H1 (cell line): ENCODE measurements at regions not wholly inside any gene's neighbourhood (a gene's known extent, or its start where the extent isn't known, plus 50 kb on each side); places are given as distances from the start of the nearest gene placed in this dataset.

Experiments used
- CTCF ChIA-PET: fragments of 300-600 bp; sonication (Branson Sonifier 250); formaldehyde crosslinking; loops from one replicate; lab custom pipeline; 2021; ENCODE audit not compliant: partially characterized antibody; lab: Charles Lee
- POLR2A ChIA-PET: fragments of 300-600 bp; sonication (Branson Sonifier 250); formaldehyde crosslinking; loops from one replicate; lab custom pipeline; 2021; ENCODE audit warnings: inconsistent platforms; ENCODE audit not compliant: partially characterized antibody; lab: Charles Lee
- DNase-seq, 2 experiments: peaks; one replicate each; pipeline versions ENCODE4 v3.0.0 to v3.0.0-alpha.2; 2010 to 2022; ENCODE audit warnings: low spot score in 2 of 2, low read depth in 1 of 2, mixed read lengths in 1 of 2
- FAIRE-seq: peaks from 2 replicates; lab custom pipeline; 2011; peaks lifted over from hg19 to GRCh38; lab: Jason Lieb, UNC
- H2AFZ ChIP-seq: 2 replicates; pipeline ENCODE4 v1.8.1; 2012; ENCODE audit warnings: low read length, inconsistent platforms
- H2AK5ac ChIP-seq: 2 replicates; pipeline ENCODE4 v1.6.1; 2013; ENCODE audit warnings: low read depth, low read length
- H2BK120ac ChIP-seq: replicated peaks from 2 replicates; pipeline ENCODE3; 2013; ENCODE audit warnings: low read depth, low read length, inconsistent platforms
- H2BK12ac ChIP-seq: 2 replicates; pipeline ENCODE4 v1.6.1; 2013; ENCODE audit warnings: low read depth, low read length
- H2BK15ac ChIP-seq: 2 replicates; pipeline ENCODE4 v1.6.1; 2013; ENCODE audit warnings: low read length
- H2BK20ac ChIP-seq: 2 replicates; pipeline ENCODE4 v1.6.1; 2013; ENCODE audit warnings: low read length
- H2BK5ac ChIP-seq: 2 replicates; pipeline ENCODE4 v1.6.1; 2013; ENCODE audit warnings: low read depth, low read length
- H3K14ac ChIP-seq: 2 replicates; pipeline ENCODE4 v1.6.1; 2013; ENCODE audit warnings: inconsistent platforms; ENCODE audit not compliant: insufficient read length
- H3K18ac ChIP-seq: 2 replicates; pipeline ENCODE4 v1.6.1; 2013; ENCODE audit warnings: low read length; ENCODE audit errors: extremely low read depth
- H3K23ac ChIP-seq: 2 replicates; pipeline ENCODE4 v1.6.1; 2013; ENCODE audit warnings: inconsistent platforms; ENCODE audit not compliant: insufficient read length
- H3K23me2 ChIP-seq: 2 replicates; pipeline ENCODE4 v1.6.1; 2013; ENCODE audit warnings: low read depth, low read length
- H3K27ac ChIP-seq: 2 replicates; pipeline ENCODE4 v1.6.1; 2011; ENCODE audit warnings: low read depth, low read length, inconsistent platforms
- H3K27me3 ChIP-seq, 4 experiments: replicated peaks in 1 of 4; 1 replicate in 1 of 4; 2 replicates in 3 of 4; pipeline versions ENCODE4 v1.6.1 to v1.8.1; 2011 to 2013; ENCODE audit warnings: low read length in 3 of 4, mild to moderate bottlenecking in 3 of 4, inconsistent platforms in 2 of 4, mixed read lengths in 2 of 4, moderate library complexity in 1 of 4; ENCODE audit not compliant: control insufficient read depth in 3 of 4, insufficient read depth in 3 of 4; ENCODE audit errors: extremely low read depth in 1 of 4
- H3K36me3 ChIP-seq, 4 experiments: 2 replicates each; pipeline versions ENCODE4 v1.6.1 to v1.8.1; 2011 to 2013; ENCODE audit warnings: mild to moderate bottlenecking in 4 of 4, low read length in 3 of 4, moderate library complexity in 2 of 4, control low read depth in 1 of 4, inconsistent platforms in 1 of 4; ENCODE audit not compliant: insufficient read depth in 4 of 4, control insufficient read depth in 2 of 4
- H3K4ac ChIP-seq: replicated peaks from 2 replicates; pipeline ENCODE3; 2013; ENCODE audit warnings: low read length, low read depth, mixed read lengths, inconsistent platforms; ENCODE audit not compliant: insufficient read length
- H3K4me1 ChIP-seq, 4 experiments: replicated peaks in 1 of 4; 1 replicate in 1 of 4; 2 replicates in 3 of 4; pipeline versions ENCODE4 v1.6.1 to v1.8.1; 2011 to 2013; ENCODE audit warnings: low read length in 3 of 4, inconsistent platforms in 2 of 4, mixed read lengths in 1 of 4; ENCODE audit not compliant: insufficient read depth in 4 of 4, control insufficient read depth in 3 of 4
- H3K4me2 ChIP-seq, 2 experiments: 2 replicates each; pipeline versions ENCODE4 v1.6.1 to v1.8.1; 2011 to 2013; ENCODE audit warnings: low read depth in 2 of 2, low read length in 2 of 2, control low read depth in 1 of 2, inconsistent platforms in 1 of 2, mild to moderate bottlenecking in 1 of 2; ENCODE audit not compliant: insufficient read depth in 1 of 2
- H3K4me3 ChIP-seq, 4 experiments: fragments of 200-600, 300-600 bp in 1 of 4; sonication (generic), shearing (Covaris generic), sonication (Bioruptor Twin) in 1 of 4; 2 replicates each; pipeline versions ENCODE4 v1.5.1 to v1.8.1; 2011 to 2016; ENCODE audit warnings: low read length in 4 of 4, low read depth in 3 of 4, control low read depth in 2 of 4, inconsistent platforms in 2 of 4, mild to moderate bottlenecking in 2 of 4, mixed read lengths in 1 of 4, moderate library complexity in 1 of 4; ENCODE audit not compliant: insufficient read depth in 2 of 4; ENCODE audit errors: extremely low read depth in 1 of 4
- H3K56ac ChIP-seq: replicated peaks from 2 replicates; pipeline ENCODE3; 2013; ENCODE audit warnings: low read depth, mild to moderate bottlenecking, mixed read lengths, low read length, inconsistent platforms; ENCODE audit not compliant: insufficient read length
- H3K79me1 ChIP-seq: 2 replicates; pipeline ENCODE4 v1.6.1; 2013; ENCODE audit warnings: low read depth, low read length, control low read depth
- H3K79me2 ChIP-seq, 2 experiments: 2 replicates each; pipeline versions ENCODE4 v1.6.1 to v1.8.1; 2012 to 2013; ENCODE audit warnings: low read length in 2 of 2, mild to moderate bottlenecking in 2 of 2, inconsistent platforms in 1 of 2; ENCODE audit not compliant: insufficient read depth in 2 of 2, control insufficient read depth in 1 of 2
- H3K9ac ChIP-seq, 4 experiments: replicated peaks in 1 of 4; 1 replicate in 1 of 4; 2 replicates in 3 of 4; pipeline versions ENCODE4 v1.6.1 to v1.8.1; 2011 to 2013; ENCODE audit warnings: low read depth in 3 of 4, low read length in 3 of 4, control low read depth in 2 of 4, mild to moderate bottlenecking in 2 of 4, moderate library complexity in 2 of 4, inconsistent platforms in 1 of 4; ENCODE audit errors: extremely low read depth in 1 of 4
- H3K9me3 ChIP-seq, 2 experiments: 2 replicates each; pipeline versions ENCODE4 v1.6.1 to v1.8.1; 2012 to 2013; ENCODE audit warnings: mild to moderate bottlenecking in 2 of 2, moderate library complexity in 2 of 2, control low read depth in 1 of 2, inconsistent platforms in 1 of 2, low read depth in 1 of 2, low read length in 1 of 2, mixed read lengths in 1 of 2; ENCODE audit not compliant: insufficient read depth in 2 of 2
- H4K20me1 ChIP-seq, 2 experiments: replicated peaks in 1 of 2; 2 replicates each; pipeline versions ENCODE3 to v1.8.1; 2011 to 2013; ENCODE audit warnings: inconsistent platforms in 2 of 2, low read length in 2 of 2, mild to moderate bottlenecking in 1 of 2; ENCODE audit not compliant: insufficient read depth in 2 of 2, control insufficient read depth in 1 of 2
- H4K5ac ChIP-seq: 2 replicates; pipeline ENCODE4 v1.6.1; 2013; ENCODE audit warnings: low read length, low read depth, mixed read lengths, inconsistent platforms; ENCODE audit not compliant: insufficient read length
- H4K8ac ChIP-seq: 2 replicates; pipeline ENCODE4 v1.8.0; 2013; ENCODE audit warnings: mild to moderate bottlenecking, moderate library complexity, low read length, inconsistent platforms; ENCODE audit not compliant: insufficient read depth; ENCODE audit errors: extremely low read depth
- H4K91ac ChIP-seq: replicated peaks from 2 replicates; pipeline ENCODE3; 2013; ENCODE audit warnings: low read length, mixed read lengths, inconsistent platforms; ENCODE audit not compliant: insufficient read length
- CHD1 ChIP-seq: IDR thresholded peaks from 2 replicates; pipeline ENCODE4 v1.6.1; 2012; ENCODE audit warnings: low read depth, low read length, improper control_type of control experiment
- E2F6 ChIP-seq: IDR thresholded peaks from 2 replicates; pipeline ENCODE4 v1.6.1; 2012; ENCODE audit warnings: inconsistent platforms
- EP300 ChIP-seq, 2 experiments: IDR thresholded peaks; 1 replicate in 1 of 2; 2 replicates in 1 of 2; pipeline ENCODE4 v1.6.1; 2011 to 2012; ENCODE audit warnings: low read depth in 2 of 2, low read length in 2 of 2, mild to moderate bottlenecking in 2 of 2, borderline replicate concordance in 1 of 2, inconsistent platforms in 1 of 2, moderate library complexity in 1 of 2
- RBBP5 ChIP-seq: IDR thresholded peaks from 2 replicates; pipeline ENCODE4 v1.7.1; 2012; ENCODE audit warnings: low read depth, mild to moderate bottlenecking, inconsistent platforms, low read length, moderate library complexity, borderline replicate concordance
- RNF2 ChIP-seq: fragments of 200-900, 300-1000 bp; sonication (generic); IDR thresholded peaks from 2 replicates; pipeline ENCODE4 v1.7.1; 2016; ENCODE audit warnings: borderline replicate concordance, low read depth, mild to moderate bottlenecking, antibody characterized with exemption, low read length; ENCODE audit not compliant: poor library complexity, severe bottlenecking; ENCODE audit errors: missing control alignments
- SAP30 ChIP-seq: fragments of 300-600 bp; sonication (generic); IDR thresholded peaks from 2 replicates; pipeline ENCODE4 v1.7.1; 2012; ENCODE audit warnings: low read length, moderate library complexity, mild to moderate bottlenecking, inconsistent platforms; ENCODE audit not compliant: insufficient read depth, insufficient replicate concordance
- SIN3A ChIP-seq, 2 experiments: IDR thresholded peaks in 1 of 2; conservative IDR thresholded peaks in 1 of 2; 2 replicates each; pipeline ENCODE4 v1.6.1; 2011 to 2012; ENCODE audit warnings: low read length in 2 of 2, improper control_type of control experiment in 1 of 2, low read depth in 1 of 2, mild to moderate bottlenecking in 1 of 2
- SIRT6 ChIP-seq: IDR thresholded peaks from one replicate; pipeline ENCODE4 v1.7.1; 2012; ENCODE audit warnings: low read length, inconsistent platforms
- TBP ChIP-seq: IDR thresholded peaks from 2 replicates; pipeline ENCODE4 v1.6.1; 2011; ENCODE audit warnings: low read depth, low read length, improper control_type of control experiment
- TCF12 ChIP-seq: IDR thresholded peaks from 2 replicates; pipeline ENCODE4 v1.6.1; 2011; ENCODE audit warnings: low read depth, mild to moderate bottlenecking, low read length
- YY1 ChIP-seq: IDR thresholded peaks from 2 replicates; pipeline ENCODE4 v1.6.1; 2011; ENCODE audit warnings: low read depth, mild to moderate bottlenecking, low read length
- WGBS, 2 experiments: shearing (Covaris generic) in 1 of 2; methylation state at CpG; one replicate each; pipeline versions ENCODE4 v1.1.6 to v1.1.7; 2013 to 2015; ENCODE audit warnings: low lambda C conversion rate in 2 of 2, mixed read lengths in 2 of 2, inconsistent platforms in 1 of 2, low coverage in 1 of 2, missing lambda C conversion rate in 1 of 2; ENCODE audit not compliant: insufficient replicate concordance in 2 of 2, insufficient coverage in 1 of 2, insufficient read length in 1 of 2; ENCODE audit errors: extremely low coverage in 1 of 2, missing lambda C conversion rate in 1 of 2; 5-methylcytosine and 5-hydroxymethylcytosine counted together
- TF ChIP-seq, protein P1 (sequence below): IDR thresholded peaks from 2 replicates; pipeline ENCODE4 v1.6.1; 2011; ENCODE audit warnings: low read depth, mild to moderate bottlenecking, low read length; ENCODE audit not compliant: insufficient read depth

- Histone ChIP-seq H4K20me1 (peaks cover 0 to 3% of the 10 kb centered on the region in 2 experiments), H3K4me3 (no peak overlapping the region), H3K9ac (no peak overlapping the region), H4K8ac (no peak overlapping the region), H3K56ac (no peak overlapping the region), H4K5ac (no peak overlapping the region), H3K79me1 (no peaks in the 10 kb centered on the region), H2BK15ac (no peak overlapping the region), H3K27me3 (peaks cover 0 to 13% (median 6%) of the 10 kb centered on the region in 4 experiments; a peak in 4 of 7 replicates), H3K4ac (no peak overlapping the region), H2BK5ac (no peak overlapping the region), H2BK12ac (no peak overlapping the region), H3K23ac (no peak overlapping the region), H3K14ac (no peak overlapping the region), H2AFZ (no peak overlapping the region), H3K4me2 (no peak overlapping the region), H3K27ac (no peak overlapping the region), H3K23me2 (peaks cover 2% of the 10 kb centered on the region), H4K91ac (no peak overlapping the region), H2AK5ac (no peak overlapping the region), H3K4me1 (peaks cover 7 to 13% (median 10%) of the 10 kb centered on the region in 4 experiments), H3K79me2 (no peaks in the 10 kb centered on the region), H3K36me3 (no peaks in the 10 kb centered on the region), H3K9me3 (peaks cover 0 to 8% of the 10 kb centered on the region in 2 experiments; a peak in 2 of 4 replicates), H3K18ac (no peak overlapping the region), H2BK20ac (no peak overlapping the region), H2BK120ac (no peak overlapping the region)
- FAIRE-seq: no peak
- ChIA-PET POLR2A (no interaction called here), CTCF (interaction anchor here (0.9 kb wide), 1 partner anchor 70 kb away, joined by 3 read pairs; no protein-coding TSS in a partner anchor)
- WGBS, 2 experiments: 80% methylated on average over 1 of the region's 1 CpG; no CpG with 5 or more reads in 1 of the 2 experiments
- no peak for DNase-seq
- TF ChIP-seq SIRT6 (no peak), SAP30 (no peak), YY1 (no peak), SIN3A (conservative IDR thresholded peaks at IDR 0.05 in 1 of 2, IDR thresholded peaks at IDR 0.05 in 1 of 2; ENCODE audit: low read depth in 1 of 2, low read length in 2 of 2) (no peak), E2F6 (no peak), EP300 (IDR thresholded peaks at IDR 0.05; ENCODE audit: borderline replicate concordance in 1 of 2, low read depth in 2 of 2, low read length in 2 of 2) (no peak), RNF2 (no peak), TCF12 (no peak), TBP (no peak), RBBP5 (no peak), CHD1 (no peak)
- TF ChIP-seq, protein P1, sequence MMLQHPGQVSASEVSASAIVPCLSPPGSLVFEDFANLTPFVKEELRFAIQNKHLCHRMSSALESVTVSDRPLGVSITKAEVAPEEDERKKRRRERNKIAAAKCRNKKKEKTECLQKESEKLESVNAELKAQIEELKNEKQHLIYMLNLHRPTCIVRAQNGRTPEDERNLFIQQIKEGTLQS: no peak
These were observed 286.1 kb upstream of the ID2 start for GRCh38 chr2:8395718-8396117.
